ENCODE measurements at regions not wholly inside any gene's neighbourhood (a gene's known extent, or its start where the extent isn't known, plus 50 kb on each side); places are given as distances from the start of the nearest gene placed in this dataset.

DNA sequence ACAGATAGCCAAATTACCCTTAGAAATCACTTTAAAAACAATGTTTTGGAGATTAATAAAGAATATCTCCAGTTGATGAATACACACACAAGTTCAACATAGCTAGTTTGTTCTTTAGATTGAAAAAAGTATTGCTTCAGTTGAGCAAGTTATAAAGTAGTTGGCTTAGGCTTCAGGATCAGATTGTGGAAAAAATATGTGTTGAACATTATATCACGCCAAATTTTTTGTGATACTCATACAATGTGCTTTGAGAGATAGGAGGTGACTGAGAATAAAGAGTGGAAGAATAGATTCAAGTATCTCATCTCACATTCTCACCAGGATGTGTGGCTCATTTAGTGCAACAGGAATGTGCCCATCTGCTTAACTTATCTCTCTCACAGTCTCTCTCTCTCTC is 553.3 kb downstream of the HTR7 start:
- peaks cover 7% of the 10 kb centered on the region for H3K9me3 Mint-ChIP-seq
- H3K27me3 Mint-ChIP-seq (ENCODE audit: insufficient read depth), result no peaks in the 10 kb centered on the region
- no peaks in the 10 kb centered on the region for H3K36me3 Mint-ChIP-seq (ENCODE audit: low read depth)
- no peaks in the 10 kb centered on the region for H3K4me1 Mint-ChIP-seq (ENCODE audit: low read depth)
- H3K27ac Mint-ChIP-seq, result no peak overlapping the region
- no peak overlapping the region for H3K4me3 Mint-ChIP-seq
- DNase-seq (ENCODE audit: low spot score), result no peak
- intact Hi-C loops (cut with micrococcal nuclease), result no loop called here

- peaks cover 7% of the 10 kb centered on the region for H3K9me3 Mint-ChIP-seq
- no peaks in the 10 kb centered on the region for H3K4me1 Mint-ChIP-seq (ENCODE audit: low read depth)
- intact Hi-C loops (cut with micrococcal nuclease), result no loop called here
- no peaks in the 10 kb centered on the region for H3K27me3 Mint-ChIP-seq (ENCODE audit: insufficient read depth)
- H3K36me3 Mint-ChIP-seq (ENCODE audit: low read depth), result no peaks in the 10 kb centered on the region
- DNase-seq (ENCODE audit: low spot score), result no peak
- no peak overlapping the region for H3K27ac Mint-ChIP-seq
- H3K4me3 Mint-ChIP-seq, result no peak overlapping the region
These were observed 551.7 kb downstream of the HTR7 start for GRCh38 chr10:90306187-90306586.

GRCh38 chr10:90308223-90308622 is 549.6 kb downstream of the HTR7 start:
- DNase-seq (ENCODE audit: low spot score), result no peak
- no peaks in the 10 kb centered on the region for H3K36me3 Mint-ChIP-seq (ENCODE audit: low read depth)
- no peak overlapping the region for H3K27ac Mint-ChIP-seq
- H3K4me1 Mint-ChIP-seq (ENCODE audit: low read depth), result no peaks in the 10 kb centered on the region
- H3K4me3 Mint-ChIP-seq, result no peak overlapping the region
- H3K9me3 Mint-ChIP-seq, result peaks cover 7% of the 10 kb centered on the region
- intact Hi-C loops (cut with micrococcal nuclease), result no loop called here
- no peaks in the 10 kb centered on the region for H3K27me3 Mint-ChIP-seq (ENCODE audit: insufficient read depth)

DNA sequence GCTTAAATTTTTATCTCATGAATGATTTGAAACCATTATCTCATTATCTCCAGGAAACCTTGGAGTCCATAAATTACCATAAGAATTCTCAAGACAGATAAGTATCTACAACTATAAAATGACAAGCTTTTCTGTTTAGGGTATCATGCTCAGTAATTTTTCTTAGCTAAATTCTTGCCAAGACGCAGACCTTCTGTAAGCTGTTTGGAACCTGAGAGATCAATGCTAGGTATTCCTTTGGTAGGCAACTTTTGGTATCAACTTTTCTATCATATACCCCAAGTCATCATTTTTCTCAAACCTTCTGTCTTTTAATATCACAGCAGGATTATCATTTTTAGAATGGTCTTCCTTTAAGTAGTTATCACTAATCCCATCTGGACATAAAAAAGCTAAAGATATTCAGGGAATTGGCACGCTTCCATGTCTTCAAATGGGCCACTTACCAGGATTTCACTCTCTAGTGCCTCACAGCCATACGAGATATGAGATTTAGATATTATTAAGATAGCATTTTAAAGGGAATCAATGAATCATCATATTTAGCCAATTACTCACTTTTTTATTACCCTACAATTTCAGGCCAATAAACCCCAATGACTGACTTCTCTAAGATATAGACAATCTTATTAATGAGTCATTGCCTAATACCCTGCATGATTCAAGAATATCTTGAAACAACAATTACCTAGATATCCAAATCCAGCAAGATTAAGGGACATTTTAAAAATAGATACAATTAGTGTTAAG is 544.1 kb downstream of the HTR7 start:
- H3K4me1 Mint-ChIP-seq (ENCODE audit: low read depth), result no peaks in the 10 kb centered on the region
- no peak overlapping the region for H3K27ac Mint-ChIP-seq
- H3K4me3 Mint-ChIP-seq, result no peak overlapping the region
- DNase-seq (ENCODE audit: low spot score), result no peak
- no peaks in the 10 kb centered on the region for H3K36me3 Mint-ChIP-seq (ENCODE audit: low read depth)
- H3K27me3 Mint-ChIP-seq (ENCODE audit: insufficient read depth), result no peaks in the 10 kb centered on the region
- H3K9me3 Mint-ChIP-seq, result peaks cover 7% of the 10 kb centered on the region
- intact Hi-C loops (cut with micrococcal nuclease), result no loop called here

- no peak for DNase-seq (ENCODE audit: low spot score)
- intact Hi-C loops (cut with micrococcal nuclease), result no loop called here
- no peak overlapping the region for H3K4me3 Mint-ChIP-seq
- H3K27ac Mint-ChIP-seq, result no peak overlapping the region
- no peaks in the 10 kb centered on the region for H3K27me3 Mint-ChIP-seq (ENCODE audit: insufficient read depth)
- H3K36me3 Mint-ChIP-seq (ENCODE audit: low read depth), result no peaks in the 10 kb centered on the region
- no peaks in the 10 kb centered on the region for H3K9me3 Mint-ChIP-seq
- no peaks in the 10 kb centered on the region for H3K4me1 Mint-ChIP-seq (ENCODE audit: low read depth)
These were observed 543.1 kb downstream of the HTR7 start for GRCh38 chr10:90314718-90315117.

DNA sequence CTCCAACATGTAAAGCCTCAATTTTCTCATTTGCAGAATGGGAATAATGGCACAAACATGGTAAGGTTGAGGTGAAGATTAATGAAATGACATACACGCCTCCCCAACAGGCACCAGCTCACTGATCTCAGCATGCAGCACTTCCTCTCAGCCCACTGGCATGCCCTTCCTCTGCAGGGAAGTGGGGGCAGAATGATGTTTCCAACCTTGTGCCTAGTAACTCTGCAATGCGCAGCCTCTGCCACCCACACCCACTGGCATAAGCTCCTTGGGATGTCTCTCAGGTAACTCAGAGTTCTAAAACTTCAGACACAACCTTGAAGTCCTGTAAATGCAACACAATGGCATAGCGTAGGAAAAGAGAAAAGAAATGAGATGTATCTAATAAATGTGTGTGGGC is 540.7 kb downstream of the HTR7 start:
- no peak for DNase-seq (ENCODE audit: low spot score)
- H3K4me1 Mint-ChIP-seq (ENCODE audit: low read depth), result no peaks in the 10 kb centered on the region

DNA sequence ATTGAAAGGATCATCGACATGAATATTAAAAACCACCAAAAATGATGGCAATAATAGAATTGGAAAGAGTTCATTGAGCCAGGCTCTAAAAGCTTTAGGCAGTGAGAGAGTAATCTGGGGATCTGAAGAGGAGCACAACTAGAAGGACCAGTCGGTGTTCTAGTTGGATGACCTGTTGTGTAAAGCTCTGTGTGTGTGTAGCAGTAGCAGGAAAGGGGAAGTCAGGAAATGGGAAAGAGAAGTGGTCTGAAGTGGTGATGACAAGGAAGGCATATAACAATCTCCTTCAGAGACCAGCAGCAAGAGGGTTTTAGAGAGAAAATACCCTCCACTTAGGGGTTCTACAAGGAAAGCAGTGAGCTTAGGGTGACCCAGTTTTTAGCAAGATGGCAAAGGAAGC is 539.2 kb downstream of the HTR7 start:
- H3K27me3 Mint-ChIP-seq (ENCODE audit: insufficient read depth), result no peaks in the 10 kb centered on the region
- no peaks in the 10 kb centered on the region for H3K36me3 Mint-ChIP-seq (ENCODE audit: low read depth)
- no peak overlapping the region for H3K4me3 Mint-ChIP-seq
- no peaks in the 10 kb centered on the region for H3K4me1 Mint-ChIP-seq (ENCODE audit: low read depth)
- no peak for DNase-seq (ENCODE audit: low spot score)
- no peaks in the 10 kb centered on the region for H3K9me3 Mint-ChIP-seq
- intact Hi-C loops (cut with micrococcal nuclease), result no loop called here
- H3K27ac Mint-ChIP-seq, result no peak overlapping the region

More for the DNA sequence above, 540.7 kb downstream of the HTR7 start:
- H3K9me3 Mint-ChIP-seq, result no peaks in the 10 kb centered on the region
- no peaks in the 10 kb centered on the region for H3K27me3 Mint-ChIP-seq (ENCODE audit: insufficient read depth)
- H3K4me3 Mint-ChIP-seq, result no peak overlapping the region
- intact Hi-C loops (cut with micrococcal nuclease), result no loop called here
- H3K27ac Mint-ChIP-seq, result no peak overlapping the region
- H3K36me3 Mint-ChIP-seq (ENCODE audit: low read depth), result no peaks in the 10 kb centered on the region

- no peaks in the 10 kb centered on the region for H3K27me3 Mint-ChIP-seq (ENCODE audit: insufficient read depth)
- no peaks in the 10 kb centered on the region for H3K4me1 Mint-ChIP-seq (ENCODE audit: low read depth)
- no peak overlapping the region for H3K27ac Mint-ChIP-seq
- DNase-seq (ENCODE audit: low spot score), result no peak
- no peaks in the 10 kb centered on the region for H3K9me3 Mint-ChIP-seq
- no peaks in the 10 kb centered on the region for H3K36me3 Mint-ChIP-seq (ENCODE audit: low read depth)
- H3K4me3 Mint-ChIP-seq, result no peak overlapping the region
- intact Hi-C loops (cut with micrococcal nuclease), result no loop called here
These were observed 538.5 kb downstream of the HTR7 start for GRCh38 chr10:90319188-90319914.

GRCh38 chr10:90321132-90321816 is 536.6 kb downstream of the HTR7 start:
- Mint-ChIP-seq H3K4me3 (no peak overlapping the region), H3K27me3 (ENCODE audit: insufficient read depth) (no peaks in the 10 kb centered on the region), H3K9me3 (no peaks in the 10 kb centered on the region), H3K27ac (no peak overlapping the region), H3K4me1 (ENCODE audit: low read depth) (no peaks in the 10 kb centered on the region), H3K36me3 (ENCODE audit: low read depth) (no peaks in the 10 kb centered on the region)
- intact Hi-C loops (cut with micrococcal nuclease), result no loop called here
- DNase-seq (ENCODE audit: low spot score), result no peak

GRCh38 chr10:90326498-90327267 is 531.2 kb downstream of the HTR7 start:
- Mint-ChIP-seq H3K9me3 (no peaks in the 10 kb centered on the region), H3K27ac (no peak overlapping the region), H3K36me3 (ENCODE audit: low read depth) (no peaks in the 10 kb centered on the region), H3K4me3 (no peak overlapping the region), H3K27me3 (ENCODE audit: insufficient read depth) (no peaks in the 10 kb centered on the region), H3K4me1 (ENCODE audit: low read depth) (no peaks in the 10 kb centered on the region)
- DNase-seq (ENCODE audit: low spot score), result no peak
- intact Hi-C loops (cut with micrococcal nuclease), result no loop called here

GRCh38 chr10:90327611-90328010 is 530.2 kb downstream of the HTR7 start:
- Mint-ChIP-seq H3K36me3 (ENCODE audit: low read depth) (no peaks in the 10 kb centered on the region), H3K4me3 (no peak overlapping the region), H3K4me1 (ENCODE audit: low read depth) (no peaks in the 10 kb centered on the region), H3K9me3 (no peaks in the 10 kb centered on the region), H3K27ac (no peak overlapping the region), H3K27me3 (ENCODE audit: insufficient read depth) (no peaks in the 10 kb centered on the region)
- no peak for DNase-seq (ENCODE audit: low spot score)
- intact Hi-C loops (cut with micrococcal nuclease), result no loop called here

DNA sequence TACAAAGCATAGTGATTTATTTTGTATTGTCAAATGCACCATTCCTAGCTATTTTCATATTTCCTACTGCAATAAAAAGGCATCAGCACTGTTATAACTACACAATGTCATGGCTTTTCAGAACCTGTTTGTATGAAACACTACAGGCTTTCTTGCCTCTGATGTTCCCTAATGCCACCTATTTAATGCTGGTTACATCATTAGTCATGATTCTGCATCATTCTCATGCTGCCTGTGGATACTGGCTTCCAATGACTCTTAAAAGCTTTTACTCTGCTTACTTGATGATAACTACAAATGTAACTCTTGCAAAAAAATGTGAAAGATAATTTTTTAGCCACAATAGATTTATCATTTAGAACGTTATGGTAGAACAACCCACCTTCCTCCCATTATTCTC is 529.4 kb downstream of the HTR7 start:
- intact Hi-C loops (cut with micrococcal nuclease), result no loop called here
- Mint-ChIP-seq H3K4me3 (no peak overlapping the region), H3K27ac (no peak overlapping the region), H3K9me3 (no peaks in the 10 kb centered on the region), H3K27me3 (ENCODE audit: insufficient read depth) (no peaks in the 10 kb centered on the region), H3K4me1 (ENCODE audit: low read depth) (no peaks in the 10 kb centered on the region), H3K36me3 (ENCODE audit: low read depth) (no peaks in the 10 kb centered on the region)
- no peak for DNase-seq (ENCODE audit: low spot score)

DNA sequence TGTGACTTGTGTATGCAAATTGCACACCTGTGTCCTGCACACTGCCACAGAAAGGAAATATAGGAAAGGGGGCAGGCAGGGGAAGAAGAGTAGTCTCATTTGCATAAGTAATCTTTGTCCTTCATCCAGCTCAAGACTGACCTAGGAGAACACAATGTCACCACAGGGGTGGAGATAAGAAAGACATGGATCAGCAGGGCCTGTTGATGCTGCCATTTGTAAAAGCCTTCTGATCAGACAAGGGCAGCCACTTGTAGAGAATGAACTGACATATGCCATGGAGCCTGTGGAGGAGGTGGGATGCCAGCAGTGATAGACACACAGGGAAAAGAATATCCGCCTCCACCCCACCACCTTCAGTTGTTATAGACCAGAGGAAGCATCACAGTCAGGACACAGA is 528.9 kb downstream of the HTR7 start:
- no peaks in the 10 kb centered on the region for H3K9me3 Mint-ChIP-seq
- H3K36me3 Mint-ChIP-seq (ENCODE audit: low read depth), result no peaks in the 10 kb centered on the region
- H3K4me3 Mint-ChIP-seq, result no peak overlapping the region
- no peak for DNase-seq (ENCODE audit: low spot score)
- no peaks in the 10 kb centered on the region for H3K4me1 Mint-ChIP-seq (ENCODE audit: low read depth)
- no peaks in the 10 kb centered on the region for H3K27me3 Mint-ChIP-seq (ENCODE audit: insufficient read depth)
- no peak overlapping the region for H3K27ac Mint-ChIP-seq
- intact Hi-C loops (cut with micrococcal nuclease), result no loop called here
